GM23248 (cell line): ENCODE measurements at regions not wholly inside any gene's neighbourhood (a gene's known extent, or its start where the extent isn't known, plus 50 kb on each side); places are given as distances from the start of the nearest gene placed in this dataset.

Experiments
- DNase-seq: peaks from one replicate; pipeline ENCODE4 v3.0.0-alpha.2; 2015
- H2AFZ ChIP-seq: fragments of 200-600 bp; sonication (generic); 2 replicates; pipeline ENCODE4 v1.6.1; 2016; ENCODE audit warnings: antibody characterized with exemption
- H3F3A ChIP-seq: fragments of 200-600 bp; sonication (generic); 2 replicates; pipeline ENCODE4 v1.6.1; 2016; ENCODE audit warnings: mild to moderate bottlenecking, antibody characterized with exemption, mixed run types; ENCODE audit not compliant: insufficient read depth
- H3K27ac ChIP-seq: fragments of 200-600 bp; sonication (generic); 2 replicates; pipeline ENCODE4 v1.5.1; 2016; ENCODE audit warnings: mild to moderate bottlenecking
- H3K27me3 ChIP-seq: fragments of 200-600 bp; sonication (generic); replicated peaks from 2 replicates; pipeline ENCODE4 v1.6.1; 2016; ENCODE audit warnings: mild to moderate bottlenecking; ENCODE audit not compliant: insufficient read depth
- H3K36me3 ChIP-seq: fragments of 200-600 bp; sonication (generic); 2 replicates; pipeline ENCODE4 v1.6.1; 2016; ENCODE audit warnings: low read depth, mild to moderate bottlenecking
- H3K4me1 ChIP-seq: fragments of 200-600 bp; sonication (generic); 2 replicates; pipeline ENCODE4 v1.6.1; 2016; ENCODE audit warnings: mild to moderate bottlenecking; ENCODE audit not compliant: insufficient read depth
- H3K4me2 ChIP-seq: fragments of 200-600 bp; sonication (generic); one replicate; pipeline ENCODE4 v1.6.1; 2016; ENCODE audit warnings: mild to moderate bottlenecking; ENCODE audit not compliant: unreplicated experiment
- H3K4me3 ChIP-seq: fragments of 200-600 bp; sonication (generic); 2 replicates; pipeline ENCODE4 v1.5.1; 2016; ENCODE audit warnings: mild to moderate bottlenecking
- H3K79me2 ChIP-seq: fragments of 200-600 bp; sonication (generic); 2 replicates; pipeline ENCODE4 v1.6.1; 2016; ENCODE audit warnings: mild to moderate bottlenecking; ENCODE audit not compliant: insufficient read depth
- H3K9ac ChIP-seq: fragments of 200-600 bp; sonication (generic); 2 replicates; pipeline ENCODE4 v1.6.1; 2016; ENCODE audit warnings: mild to moderate bottlenecking
- H3K9me2 ChIP-seq: fragments of 200-600 bp; sonication (generic); 2 replicates; pipeline ENCODE4 v1.6.1; 2016; ENCODE audit warnings: mixed run types, mild to moderate bottlenecking, moderate library complexity; ENCODE audit not compliant: insufficient read depth
- H3K9me3 ChIP-seq: fragments of 200-600 bp; sonication (generic); one replicate; pipeline ENCODE4 v1.6.1; 2017; ENCODE audit warnings: low read depth
- H4K20me1 ChIP-seq: fragments of 200-600 bp; sonication (generic); 2 replicates; pipeline ENCODE4 v1.6.0; 2016; ENCODE audit not compliant: insufficient read depth
- EZH2 ChIP-seq: fragments of 200-600 bp; sonication (generic); IDR thresholded peaks from 2 replicates; pipeline ENCODE4 v1.6.1; 2018; ENCODE audit warnings: antibody characterized with exemption, mild to moderate bottlenecking; ENCODE audit not compliant: insufficient read depth, poor library complexity, severe bottlenecking
- EZH2phosphoT487 ChIP-seq: fragments of 200-600 bp; sonication (generic); IDR thresholded peaks from 2 replicates; pipeline ENCODE4 v1.6.1; 2018; ENCODE audit warnings: antibody characterized with exemption, moderate library complexity, mild to moderate bottlenecking, low read depth; ENCODE audit not compliant: insufficient read depth
- WGBS, 2 experiments: methylation state at CpG; one replicate each; pipeline ENCODE4 v1.1.6; 2015 to 2017; ENCODE audit warnings: low lambda C conversion rate in 2 of 2, low coverage in 1 of 2; ENCODE audit errors: missing lambda C conversion rate in 2 of 2; 5-methylcytosine and 5-hydroxymethylcytosine counted together
- in situ Hi-C: fragments of 300-500 bp; cut with MboI; formaldehyde crosslinking; loops from 2 replicates; pipeline ENCODE4 v1.15.0; 2020

GRCh38 chr2:9709539-9710285, 78.9 kb upstream of the YWHAQ start:
- no peak overlapping the region for H3K9ac ChIP-seq
- H3K4me2 ChIP-seq, result no peak overlapping the region
- no peak for DNase-seq
- H3K79me2 ChIP-seq, result no peaks in the 10 kb centered on the region
- no peaks in the 10 kb centered on the region for H3K36me3 ChIP-seq
- no peaks in the 10 kb centered on the region for H3K9me2 ChIP-seq
- no peaks in the 10 kb centered on the region for H3K9me3 ChIP-seq
- TF ChIP-seq EZH2 (no peak), EZH2phosphoT487 (no peak)
- no peaks in the 10 kb centered on the region for H4K20me1 ChIP-seq
- no peaks in the 10 kb centered on the region for H3K4me1 ChIP-seq
- no peaks in the 10 kb centered on the region for H3K27me3 ChIP-seq
- in situ Hi-C loops, result no loop called here
- no peaks in the 10 kb centered on the region for H3F3A ChIP-seq
- no peak overlapping the region for H3K4me3 ChIP-seq
- WGBS, 2 experiments, result 85 to 86% methylated on average over 11 of the region's 11 CpGs
- no peak overlapping the region for H2AFZ ChIP-seq
- no peak overlapping the region for H3K27ac ChIP-seq

GRCh38 chr2:9710311-9710710, 79.5 kb upstream of the YWHAQ start:
- no peak overlapping the region for H3K9ac ChIP-seq
- H2AFZ ChIP-seq, result no peak overlapping the region
- no peak for DNase-seq
- H3K27ac ChIP-seq, result no peak overlapping the region
- no peaks in the 10 kb centered on the region for H3K27me3 ChIP-seq
- H3K4me1 ChIP-seq, result no peaks in the 10 kb centered on the region
- H3K36me3 ChIP-seq, result no peaks in the 10 kb centered on the region
- no peak for TF ChIP-seq EZH2
- no peak for TF ChIP-seq EZH2phosphoT487
- no peaks in the 10 kb centered on the region for H4K20me1 ChIP-seq
- 95 to 96% methylated on average over 7 of the region's 7 CpGs for WGBS, 2 experiments
- H3K9me2 ChIP-seq, result no peaks in the 10 kb centered on the region
- no peaks in the 10 kb centered on the region for H3K9me3 ChIP-seq
- in situ Hi-C loops, result no loop called here
- no peaks in the 10 kb centered on the region for H3K79me2 ChIP-seq
- no peaks in the 10 kb centered on the region for H3F3A ChIP-seq
- no peak overlapping the region for H3K4me3 ChIP-seq
- no peak overlapping the region for H3K4me2 ChIP-seq

GRCh38 chr2:9712263-9712662, 81.5 kb upstream of the YWHAQ start:
- no peak overlapping the region for H3K4me3 ChIP-seq
- H3K79me2 ChIP-seq, result no peaks in the 10 kb centered on the region
- no peaks in the 10 kb centered on the region for H3K36me3 ChIP-seq
- H3K4me2 ChIP-seq, result no peak overlapping the region
- no peaks in the 10 kb centered on the region for H3K4me1 ChIP-seq
- H3K9me2 ChIP-seq, result no peaks in the 10 kb centered on the region
- H3K27me3 ChIP-seq, result no peaks in the 10 kb centered on the region
- DNase-seq, result no peak
- no peaks in the 10 kb centered on the region for H4K20me1 ChIP-seq
- in situ Hi-C loops, result no loop called here
- no peak overlapping the region for H2AFZ ChIP-seq
- H3F3A ChIP-seq, result no peaks in the 10 kb centered on the region
- H3K27ac ChIP-seq, result no peak overlapping the region
- no peak for TF ChIP-seq EZH2phosphoT487
- no peak for TF ChIP-seq EZH2
- WGBS, 2 experiments, result 87 to 90% methylated on average over 11 of the region's 11 CpGs
- no peak overlapping the region for H3K9ac ChIP-seq
- H3K9me3 ChIP-seq, result no peaks in the 10 kb centered on the region

GRCh38 chr2:9714630-9715214, 83.9 kb upstream of the YWHAQ start:
- no peak overlapping the region for H3K9ac ChIP-seq
- no peak for DNase-seq
- H3K4me1 ChIP-seq, result no peaks in the 10 kb centered on the region
- no peak overlapping the region for H3K27ac ChIP-seq
- no peaks in the 10 kb centered on the region for H3K79me2 ChIP-seq
- no peaks in the 10 kb centered on the region for H3K27me3 ChIP-seq
- no peaks in the 10 kb centered on the region for H3F3A ChIP-seq
- TF ChIP-seq EZH2 (no peak), EZH2phosphoT487 (no peak)
- H3K4me2 ChIP-seq, result no peak overlapping the region
- no peaks in the 10 kb centered on the region for H3K9me2 ChIP-seq
- WGBS, 2 experiments, result 83% methylated on average over 14 of the region's 14 CpGs
- no peak overlapping the region for H2AFZ ChIP-seq
- in situ Hi-C loops, result no loop called here
- no peaks in the 10 kb centered on the region for H3K9me3 ChIP-seq
- no peak overlapping the region for H3K4me3 ChIP-seq
- H3K36me3 ChIP-seq, result no peaks in the 10 kb centered on the region
- H4K20me1 ChIP-seq, result no peaks in the 10 kb centered on the region

GRCh38 chr2:9715238-9715637, 84.4 kb upstream of the YWHAQ start:
- Histone ChIP-seq H3K9ac (no peak overlapping the region), H3K79me2 (no peaks in the 10 kb centered on the region), H3F3A (no peaks in the 10 kb centered on the region), H4K20me1 (no peaks in the 10 kb centered on the region), H3K27ac (no peak overlapping the region), H3K4me3 (no peak overlapping the region), H3K4me2 (no peak overlapping the region), H3K9me2 (no peaks in the 10 kb centered on the region), H3K36me3 (no peaks in the 10 kb centered on the region), H3K4me1 (no peaks in the 10 kb centered on the region), H3K27me3 (no peaks in the 10 kb centered on the region), H2AFZ (no peak overlapping the region), H3K9me3 (no peaks in the 10 kb centered on the region)
- DNase-seq, result no peak
- 79 to 81% methylated on average over 6 of the region's 6 CpGs for WGBS, 2 experiments
- in situ Hi-C loops, result no loop called here
- no peak for TF ChIP-seq EZH2phosphoT487
- no peak for TF ChIP-seq EZH2
